HG02759 (cell line): ENCODE measurements at regions not wholly inside any gene's neighbourhood (a gene's known extent, or its start where the extent isn't known, plus 50 kb on each side); places are given as distances from the start of the nearest gene placed in this dataset.
"Not testable (repeated sequence)": the region's sequence is repeated elsewhere in the genome, so short reads cannot be mapped to it uniquely, and the experiment has no call there.

Experiments
- ATAC-seq: cut with Tn5 transposase; IDR thresholded peaks from one replicate; pipeline ENCODE4 v1.9.1; 2021; ENCODE audit warnings: mild to moderate bottlenecking, moderate library complexity; ENCODE audit not compliant: unreplicated experiment

- no peak for ATAC-seq
Observed at GRCh38 chr10:7108141-7108540, 302.7 kb downstream of the SFMBT2 start.

- no peak for ATAC-seq
Observed at GRCh38 chr10:7107285-7107684, 303.5 kb downstream of the SFMBT2 start.

GRCh38 chr10:7104379-7104778 is 306.5 kb downstream of the SFMBT2 start:
- not testable (repeated sequence) for ATAC-seq

GRCh38 chr10:7102557-7103349 is 308.1 kb downstream of the SFMBT2 start:
- peak; percentile 93 for ATAC-seq

- ATAC-seq = no peak
Observed at GRCh38 chr10:7102084-7102483, 308.8 kb downstream of the SFMBT2 start.

GRCh38 chr10:7101451-7101850 is 309.4 kb downstream of the SFMBT2 start:
- no peak for ATAC-seq

DNA sequence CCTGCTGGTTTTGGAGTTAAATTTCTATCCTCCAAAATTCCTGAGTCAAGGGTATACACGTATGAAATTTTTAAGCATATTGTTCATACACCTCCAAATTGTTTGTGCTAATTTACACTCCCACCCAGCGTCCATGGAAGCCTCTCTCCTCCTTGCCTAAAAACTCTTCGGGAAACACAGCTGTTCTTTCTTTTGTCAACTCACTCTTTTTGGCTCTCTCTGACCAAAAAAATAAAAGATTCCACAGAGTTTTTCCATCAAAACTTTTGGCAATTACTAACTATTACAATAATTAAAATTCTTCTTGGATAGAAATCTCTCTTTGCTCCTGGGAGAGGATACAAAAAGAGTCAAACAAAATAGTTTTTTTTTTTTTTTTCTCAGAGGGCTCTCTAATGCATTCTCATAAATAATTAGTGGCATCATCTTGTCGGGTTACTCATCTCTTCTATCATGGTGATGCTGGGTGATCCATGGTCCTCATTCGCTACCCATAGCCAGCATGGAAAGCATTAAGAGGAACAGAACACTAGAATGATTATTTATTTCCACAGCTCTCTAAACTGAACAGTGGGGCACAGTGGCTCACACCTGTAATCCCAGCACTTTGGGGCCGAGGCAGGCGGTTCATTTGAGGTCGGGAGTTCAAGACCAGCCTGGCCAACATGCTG is 310.7 kb downstream of the SFMBT2 start:
- ATAC-seq = no peak

GRCh38 chr10:7098160-7098762 is 312.6 kb downstream of the SFMBT2 start:
- no peak for ATAC-seq

GRCh38 chr10:7094781-7095180 is 316.1 kb downstream of the SFMBT2 start:
- no peak for ATAC-seq

GRCh38 chr10:7093368-7093767 is 317.5 kb downstream of the SFMBT2 start:
- ATAC-seq = no peak

GRCh38 chr10:7092603-7093002 is 318.2 kb downstream of the SFMBT2 start:
- no peak for ATAC-seq

DNA sequence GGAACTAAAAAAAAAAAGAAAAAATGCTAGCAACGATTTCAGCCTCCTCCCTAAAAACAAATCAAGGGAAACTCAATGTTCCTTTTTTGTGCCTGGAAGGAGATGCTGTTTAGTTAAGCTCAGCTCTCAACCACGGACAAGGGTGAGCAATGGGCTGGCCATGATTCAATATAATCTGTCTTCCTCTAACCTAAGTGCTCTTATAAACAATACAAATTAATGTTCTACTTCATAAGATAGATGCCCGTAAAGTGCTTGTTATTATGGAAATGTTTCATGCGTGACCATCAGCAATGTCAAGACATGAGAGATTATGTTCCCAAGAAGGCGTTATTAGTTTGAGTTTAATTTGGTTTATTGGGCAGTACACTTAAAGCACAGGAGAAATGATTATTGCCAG is 320.3 kb downstream of the SFMBT2 start:
- ATAC-seq = no peak

- ATAC-seq = no peak
Observed at GRCh38 chr10:7085913-7086589, 324.8 kb downstream of the SFMBT2 start.

- no peak for ATAC-seq
Observed at GRCh38 chr10:7085147-7085912, 325.5 kb downstream of the SFMBT2 start.

- ATAC-seq = no peak
Observed at GRCh38 chr10:7084280-7085005, 326.4 kb downstream of the SFMBT2 start.

DNA sequence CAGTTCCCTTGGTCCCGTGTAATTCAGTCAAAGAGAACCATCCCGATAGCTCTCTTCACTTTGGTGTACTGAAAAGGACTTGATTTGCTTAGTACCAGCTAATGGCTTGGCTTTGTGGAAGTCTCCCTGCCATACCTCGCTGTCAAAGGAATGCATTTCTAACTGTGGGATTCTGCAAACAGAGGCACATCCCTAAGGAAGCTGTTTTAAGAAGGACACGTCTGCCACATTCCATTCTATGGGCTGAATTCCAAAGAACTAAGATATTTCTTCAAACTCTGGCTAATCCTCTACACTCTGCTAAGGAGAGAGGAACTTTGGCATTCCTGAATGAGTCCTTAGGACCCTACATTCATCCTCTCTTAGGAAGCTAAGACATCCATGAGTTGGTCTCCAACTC is 327.9 kb downstream of the SFMBT2 start:
- no peak for ATAC-seq

DNA sequence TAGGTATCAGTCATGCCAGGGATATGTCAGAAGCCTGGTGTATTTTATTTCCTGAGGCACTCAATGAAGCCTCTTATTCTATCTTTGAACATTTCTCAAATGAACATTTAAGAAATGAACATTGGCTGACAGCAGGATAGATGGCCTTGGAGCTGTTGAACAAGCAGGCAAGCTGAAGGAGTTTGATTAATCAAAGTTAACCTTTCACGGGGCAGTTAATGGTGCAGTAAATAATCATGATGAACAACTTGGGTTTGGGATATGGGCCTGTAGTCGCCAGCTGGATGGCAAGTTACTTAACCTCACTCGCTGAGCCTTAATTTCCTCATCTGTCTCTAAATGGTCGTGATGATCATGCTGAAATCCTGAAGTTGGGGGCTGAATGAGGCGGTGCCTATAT is 333.0 kb downstream of the SFMBT2 start:
- no peak for ATAC-seq

GRCh38 chr10:7075851-7076250 is 335.0 kb downstream of the SFMBT2 start:
- no peak for ATAC-seq

- ATAC-seq = no peak
Observed at GRCh38 chr10:7075110-7075509, 335.7 kb downstream of the SFMBT2 start.

DNA sequence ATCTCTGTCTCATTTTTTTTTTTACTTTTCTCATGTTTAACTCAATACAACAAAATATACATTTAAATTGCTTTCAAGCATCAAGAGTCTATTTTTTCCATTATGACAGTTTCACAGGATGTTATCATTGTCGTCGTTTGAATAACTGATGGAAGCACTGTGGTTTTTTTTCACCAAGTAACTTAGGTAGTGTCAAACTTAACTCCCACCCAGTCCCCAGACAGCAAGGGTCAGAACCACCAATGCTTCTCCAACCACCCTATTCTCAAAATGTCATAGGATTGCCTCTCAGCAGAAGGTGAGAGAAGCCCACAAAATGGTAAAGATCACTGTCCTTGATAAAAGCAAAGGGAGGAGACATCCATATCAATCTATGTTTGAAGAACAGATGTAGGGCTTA is 339.4 kb downstream of the SFMBT2 start:
- no peak for ATAC-seq
